Activated naive CD4-positive, alpha-beta T cell treated with anti-CD3 and anti-CD28 coated beads, Interleukin-2, amount 50 U/mL, for 16 hours (primary cell): ENCODE measurements at regions not wholly inside any gene's neighbourhood (a gene's known extent, or its start where the extent isn't known, plus 50 kb on each side); places are given as distances from the start of the nearest gene placed in this dataset.

Experiments
- DNase-seq: peaks from one replicate; pipeline ENCODE4 v3.0.0-alpha.2; 2020

DNA sequence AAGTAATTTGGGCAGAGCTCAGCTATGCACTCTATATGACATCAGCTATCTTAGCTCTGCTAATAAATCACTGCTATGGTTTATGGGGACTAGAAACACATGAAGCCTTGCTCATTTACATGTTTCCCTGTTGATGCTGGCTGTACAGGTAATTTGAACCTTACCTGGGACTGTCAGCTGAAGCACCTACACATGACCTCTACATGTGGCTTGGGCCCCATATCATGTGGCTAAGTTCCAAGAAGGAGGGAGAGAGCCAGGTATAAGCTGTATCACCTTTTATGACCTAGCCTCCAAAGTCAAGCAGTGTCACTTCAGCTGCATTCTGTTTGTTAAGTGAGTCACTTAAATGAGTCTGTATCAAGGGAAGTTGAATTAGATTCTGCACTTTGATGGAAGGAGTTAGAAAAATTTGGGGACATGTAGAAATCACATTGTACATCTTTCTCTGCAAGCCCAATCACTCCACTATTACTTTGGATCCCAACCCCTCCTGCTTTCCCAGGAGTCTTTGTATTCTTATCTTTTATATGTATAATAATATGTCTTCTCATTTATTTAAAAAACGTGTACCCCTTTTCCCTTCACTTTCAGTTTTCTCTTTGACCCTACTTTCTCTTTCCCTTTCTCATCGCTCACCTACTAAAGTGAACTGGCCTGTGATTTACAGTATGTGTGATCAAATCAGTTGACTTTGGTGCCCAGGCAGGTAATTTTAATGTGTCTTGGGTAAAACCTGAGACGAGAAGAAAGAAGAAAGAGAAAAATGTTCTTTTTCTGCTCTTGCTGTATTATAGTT lies 53.4 kb upstream of the PRKACB start:
- no peak for DNase-seq

DNA sequence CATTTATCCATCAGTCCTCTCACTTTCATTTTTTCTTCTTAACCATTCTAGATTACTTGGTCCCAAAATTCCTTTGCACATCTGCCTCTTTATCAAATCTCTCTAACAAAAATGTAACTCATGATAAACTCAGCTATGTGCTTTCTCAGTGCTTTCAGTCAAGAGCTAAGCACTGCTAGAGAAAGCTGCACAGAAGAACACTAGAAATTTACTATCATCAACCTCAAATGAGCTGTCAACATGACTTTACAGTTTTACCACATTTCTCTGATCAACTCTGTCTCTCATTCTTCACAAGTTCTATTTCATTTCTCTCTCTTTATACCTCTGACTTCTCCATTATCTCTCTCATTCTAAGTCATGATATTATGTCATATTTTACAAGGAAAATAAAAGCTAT lies 54.2 kb upstream of the PRKACB start:
- DNase-seq: no peak

DNA sequence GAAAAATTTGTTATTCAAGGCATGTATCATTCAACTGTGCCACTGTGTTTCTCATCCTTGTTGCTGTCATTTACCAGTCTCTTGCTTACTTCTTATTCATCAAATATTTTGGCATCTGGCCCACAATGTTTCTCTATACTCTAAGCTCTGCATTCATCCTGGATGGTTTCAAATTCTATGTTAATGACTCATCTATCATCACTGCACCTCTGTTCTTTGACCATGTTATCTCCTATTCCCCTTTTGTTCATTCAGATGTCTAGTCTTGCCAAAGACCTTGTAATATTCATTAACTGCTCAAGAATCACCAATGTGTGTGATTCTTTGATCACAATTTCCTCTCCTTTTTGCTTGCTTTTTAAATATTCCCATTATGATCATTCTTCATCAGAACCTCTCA lies 54.6 kb upstream of the PRKACB start:
- DNase-seq: no peak

DNA sequence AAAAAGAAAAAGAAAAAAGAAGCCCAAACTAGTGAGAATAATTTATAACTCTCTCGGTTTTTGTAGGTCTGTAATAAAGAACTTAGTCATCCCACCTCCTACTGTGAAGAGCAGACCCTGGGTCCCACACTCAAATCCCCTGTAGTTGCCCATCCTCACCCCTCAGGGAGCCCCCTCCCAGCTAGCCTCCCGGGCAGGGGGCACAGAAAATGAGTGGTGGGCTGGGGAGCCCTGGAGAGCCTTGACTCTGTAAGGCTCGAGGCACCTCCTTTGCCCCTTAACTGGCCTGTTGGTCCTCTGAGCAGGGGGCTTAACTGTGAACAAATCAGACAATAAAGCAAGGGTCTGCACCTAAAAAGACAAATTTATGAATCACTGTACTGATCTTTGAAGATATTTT lies 57.5 kb upstream of the PRKACB start:
- DNase-seq: no peak

DNA sequence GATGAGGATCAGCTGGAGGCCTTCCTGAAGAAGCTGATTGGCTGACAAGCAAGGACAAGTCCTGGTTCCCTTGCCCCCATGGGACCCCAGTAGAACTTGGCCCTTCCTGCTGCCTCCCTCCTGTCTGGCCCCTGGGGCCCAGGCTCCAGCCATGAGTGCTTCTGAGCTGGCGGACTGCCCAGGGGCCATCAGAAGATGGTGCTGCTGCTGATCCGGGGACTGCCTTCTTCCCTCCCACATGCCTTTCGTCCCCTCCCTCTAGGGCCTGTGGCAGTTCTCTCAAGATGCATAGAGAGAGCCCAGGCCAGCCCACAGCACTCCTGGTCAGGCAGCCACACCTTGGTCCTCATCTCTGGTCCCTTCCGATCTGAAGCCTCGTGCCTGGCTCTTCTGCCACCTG lies 57.9 kb upstream of the PRKACB start:
- DNase-seq: no peak

DNA sequence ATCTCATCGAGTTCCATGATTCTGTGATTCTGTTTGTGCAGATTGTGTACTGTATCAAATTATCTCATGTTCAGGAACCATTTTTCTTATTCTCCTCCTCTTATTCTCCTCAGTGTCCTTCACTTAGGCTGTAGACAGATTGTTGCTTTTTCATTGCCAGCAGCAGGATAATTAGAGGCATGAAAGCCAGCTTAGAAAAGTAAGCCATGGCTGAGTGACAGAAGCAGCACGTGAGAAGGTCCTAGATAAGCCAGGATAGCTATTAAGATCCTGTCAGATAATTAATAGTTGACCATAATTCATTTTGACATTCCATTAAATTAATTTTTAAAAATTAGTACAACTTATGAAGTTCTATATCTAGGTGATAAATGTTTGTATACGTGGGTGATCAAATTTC lies 60.8 kb upstream of the PRKACB start:
- no peak for DNase-seq

DNA sequence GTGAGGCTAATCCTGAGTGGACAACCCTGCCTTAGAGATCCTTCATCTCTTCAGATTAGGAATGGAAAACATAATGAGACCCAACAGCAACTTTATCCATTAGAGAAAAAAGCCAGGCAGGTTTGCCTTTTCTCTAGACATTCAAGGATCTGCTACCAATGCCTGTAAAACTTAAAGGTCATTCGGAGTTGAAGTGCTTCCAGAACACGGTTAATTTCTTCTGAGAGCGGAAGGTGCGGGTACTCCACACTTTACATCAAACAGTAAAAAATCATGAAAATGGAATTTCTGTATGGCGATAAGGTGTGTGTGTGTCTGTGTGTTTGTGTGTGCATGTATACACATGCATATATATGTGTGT lies 65.2 kb upstream of the PRKACB start:
- no peak for DNase-seq

GRCh38 chr1:84078108-84078841 lies 65.8 kb upstream of the PRKACB start:
- DNase-seq: no peak

DNA sequence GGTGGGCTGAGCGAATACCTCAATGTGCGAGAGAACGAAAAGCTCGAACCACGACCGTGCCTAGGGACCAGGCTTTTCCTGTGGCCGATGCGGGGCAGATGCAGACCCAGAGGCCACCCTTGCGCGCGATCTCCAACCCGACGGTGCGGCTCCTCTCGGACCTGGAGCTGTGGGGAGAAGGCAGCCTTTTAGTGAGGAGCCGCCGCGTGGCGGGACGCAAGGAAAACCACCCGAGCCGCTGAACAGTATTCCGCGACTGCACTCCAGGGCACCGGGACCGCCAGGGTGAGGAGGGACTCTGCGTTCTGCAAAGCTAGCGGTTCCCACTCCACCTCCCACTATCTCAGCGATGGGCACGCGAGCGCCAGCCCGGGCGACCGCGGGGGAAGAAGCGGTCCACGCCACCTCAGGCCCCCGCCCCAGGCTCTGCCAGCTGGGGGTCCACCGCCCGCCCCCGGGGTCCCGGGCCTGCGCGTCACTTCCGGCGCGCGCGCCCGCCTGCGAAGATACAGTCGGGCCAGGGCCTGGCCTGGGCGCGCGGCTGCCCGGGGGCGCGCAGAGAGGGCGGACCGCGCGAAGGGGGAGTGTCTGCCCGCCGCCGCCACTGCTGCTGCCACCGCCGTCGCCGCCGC lies 66.5 kb upstream of the PRKACB start:
- peak; percentile 80 for DNase-seq

DNA sequence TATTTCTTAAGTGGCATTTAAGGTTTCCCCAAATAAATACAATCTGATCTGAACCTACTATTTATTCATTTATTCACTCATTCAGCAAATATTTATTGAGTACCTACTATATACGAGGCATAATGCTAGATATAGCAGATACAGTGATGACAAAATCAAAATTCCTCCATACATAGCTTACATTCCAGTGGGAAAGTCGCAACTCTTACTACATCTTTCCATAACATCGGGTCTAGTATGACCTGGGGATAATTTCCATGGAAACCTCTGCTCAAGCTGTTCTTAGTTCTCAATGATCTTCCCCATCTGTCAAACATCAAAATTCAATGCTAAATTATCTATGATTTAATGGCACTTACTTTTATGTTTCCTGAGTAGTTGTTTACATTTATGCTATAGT lies 70.8 kb upstream of the PRKACB start:
- DNase-seq: no peak

DNA sequence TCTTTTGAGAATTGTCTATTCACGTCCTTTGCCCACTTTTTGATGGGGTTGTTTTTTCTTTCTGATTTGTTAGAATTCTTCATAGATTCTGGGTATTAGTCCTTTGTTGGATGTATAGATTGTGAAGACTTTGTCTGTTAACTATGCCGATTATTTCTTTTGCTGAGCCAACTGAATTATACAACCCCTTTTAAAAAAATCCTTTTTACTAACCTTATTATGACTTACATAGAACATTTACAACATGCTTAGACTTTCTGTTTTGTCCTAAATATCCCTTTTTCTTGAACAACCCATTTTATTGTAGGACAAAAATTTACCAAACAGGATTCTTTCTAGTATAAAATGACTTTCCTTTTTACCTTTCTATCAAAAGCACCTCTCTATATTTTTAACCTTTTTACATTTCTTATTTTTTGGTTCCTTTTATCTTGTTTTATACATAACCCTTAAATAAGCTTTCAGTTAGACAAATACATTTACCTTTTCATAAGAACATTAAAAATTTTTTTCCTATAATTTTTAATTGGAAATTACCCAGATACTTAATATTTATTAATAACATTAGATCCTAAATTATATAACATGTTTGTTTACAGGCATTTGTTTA lies 70.4 kb upstream of the TTLL7 start:
- no peak for DNase-seq

GRCh38 chr1:84062496-84062895 lies 63.6 kb upstream of the TTLL7 start:
- no peak for DNase-seq

DNA sequence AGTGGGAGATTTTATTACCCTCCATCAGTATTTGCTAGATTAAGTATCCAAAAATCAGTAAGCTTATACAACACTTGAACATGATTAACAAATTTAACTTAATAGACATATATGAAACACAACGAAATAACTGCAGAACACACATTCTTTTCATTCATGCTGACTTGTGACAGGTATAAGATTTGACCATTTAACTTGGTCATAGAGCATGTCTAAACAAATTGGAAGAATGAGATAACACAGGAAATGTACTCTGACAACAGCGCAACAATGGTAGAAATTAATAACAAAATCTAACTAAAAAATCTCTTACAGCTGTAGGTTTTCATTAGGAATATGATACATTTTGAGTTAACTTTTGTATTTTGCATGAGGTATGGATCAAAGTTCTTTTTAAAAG lies 62.4 kb upstream of the TTLL7 start:
- no peak for DNase-seq

DNA sequence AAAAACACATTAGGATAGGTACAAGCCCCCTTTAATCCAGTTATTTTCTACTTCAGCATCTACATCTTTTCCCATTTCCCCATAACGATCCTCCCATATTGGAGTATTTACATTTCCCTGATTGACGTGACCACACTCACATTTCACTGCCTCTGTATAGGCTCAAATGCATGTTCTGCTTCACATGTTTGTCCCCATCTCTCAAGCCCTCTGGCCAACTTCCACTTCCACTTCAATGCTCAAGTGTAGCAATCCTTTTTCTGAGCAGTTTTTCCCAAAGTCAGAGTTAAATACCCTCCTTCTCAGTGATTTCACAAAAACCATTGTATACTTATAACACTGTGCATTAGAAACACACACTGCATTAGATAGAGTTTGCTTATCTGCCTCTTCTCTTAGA lies 61.8 kb upstream of the TTLL7 start:
- no peak for DNase-seq

DNA sequence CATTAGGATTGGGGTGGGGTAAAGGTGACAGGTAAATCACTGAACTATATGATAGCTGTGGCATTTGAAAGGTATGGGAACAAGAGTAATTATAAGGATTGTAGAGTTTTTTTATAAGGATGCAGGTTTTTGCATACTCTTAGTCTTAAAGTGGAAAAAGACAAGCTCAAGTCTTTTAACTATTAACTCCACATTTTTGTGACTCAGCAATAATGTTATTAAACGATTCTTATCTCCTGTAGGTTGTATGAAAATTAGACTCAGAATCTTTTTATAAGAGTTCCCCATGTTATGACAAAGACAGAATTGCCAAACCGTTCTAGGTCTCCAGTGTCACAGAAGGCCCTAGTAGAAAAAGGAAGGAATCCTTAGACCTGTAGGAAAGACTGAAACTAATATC lies 49.9 kb upstream of the TTLL7 start:
- no peak for DNase-seq
